Heart left ventricle (tissue), 13 donors: ENCODE measurements at regions not wholly inside any gene's neighbourhood (a gene's known extent, or its start where the extent isn't known, plus 50 kb on each side); places are given as distances from the start of the nearest gene placed in this dataset.

Experiments used
- POLR2A ChIP-seq, 2 donors: fragments of 450-650 bp; IDR thresholded peaks; one replicate each; pipeline ENCODE4 v1.6.1; 2017; ENCODE audit warnings: antibody characterized with exemption in 2 of 2, mild to moderate bottlenecking in 2 of 2, moderate library complexity in 2 of 2
- TF ChIP-seq, protein P1 (sequence below), 12 donors: fragments of 200-600 bp; sonication (generic) in 4 of 12; IDR thresholded peaks; one replicate each; pipeline versions ENCODE4 v1.5.0 to v1.8.0; 2018 to 2022; ENCODE audit warnings: antibody characterized with exemption in 12 of 12, mild to moderate bottlenecking in 5 of 12
- donor health status: ischemic (EF 13 %, LVEDD 7.1; RV severe dilation, severe dysfunction).
- donor health status: DM: no; HTN: yes; CAD: no.
- donor health status: DM: no; HTN: no; CAD: no.
- donor health status: ischemic (EF 25% LVEDD 6.9; RV normal size, moderate dysfunction).
- donor health status: ischemic (EF 25% LVEDD 5.7; RV mildly dilated, moderate dysfunction).
- donor health status: ischemic (EF 35%, LVEDD 5.7; RV mildly dilated, moderate dysfunction).
- donor health status: nonischemic (EF 11% LVEDD 7.7; RV severe dilation, severe dysfunction).
- donor health status: DM: yes; HTN: yes; CAD: no.
- donor health status: PGD.
- donor health status: ischemic (EF 29% LVEDD 5.4; RV normal size, mild dysfunction).
- donor health status: nonischemic (EF 23%, LVEDD 6.1; RV moderate dilation, normal function).

DNA sequence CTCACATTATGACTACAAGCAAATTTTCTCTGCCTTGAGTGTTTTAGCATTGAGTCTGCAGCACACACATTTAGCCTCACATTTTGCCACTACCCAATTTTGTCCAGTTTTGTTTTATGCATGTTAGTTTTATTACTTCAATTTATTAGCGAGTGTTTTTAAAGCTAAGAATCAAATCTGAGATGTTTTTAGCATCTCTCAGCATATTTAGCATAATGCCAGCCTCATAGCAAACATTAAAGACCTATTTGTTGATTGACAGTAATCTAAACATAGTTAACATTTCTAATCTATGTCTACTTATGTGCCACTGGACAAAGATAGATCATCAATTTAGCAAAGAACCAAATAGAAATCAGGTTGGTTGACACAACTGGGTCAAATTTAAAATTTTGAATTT is 94.1 kb upstream of the NXPH2 start:
- TF ChIP-seq, protein P1, sequence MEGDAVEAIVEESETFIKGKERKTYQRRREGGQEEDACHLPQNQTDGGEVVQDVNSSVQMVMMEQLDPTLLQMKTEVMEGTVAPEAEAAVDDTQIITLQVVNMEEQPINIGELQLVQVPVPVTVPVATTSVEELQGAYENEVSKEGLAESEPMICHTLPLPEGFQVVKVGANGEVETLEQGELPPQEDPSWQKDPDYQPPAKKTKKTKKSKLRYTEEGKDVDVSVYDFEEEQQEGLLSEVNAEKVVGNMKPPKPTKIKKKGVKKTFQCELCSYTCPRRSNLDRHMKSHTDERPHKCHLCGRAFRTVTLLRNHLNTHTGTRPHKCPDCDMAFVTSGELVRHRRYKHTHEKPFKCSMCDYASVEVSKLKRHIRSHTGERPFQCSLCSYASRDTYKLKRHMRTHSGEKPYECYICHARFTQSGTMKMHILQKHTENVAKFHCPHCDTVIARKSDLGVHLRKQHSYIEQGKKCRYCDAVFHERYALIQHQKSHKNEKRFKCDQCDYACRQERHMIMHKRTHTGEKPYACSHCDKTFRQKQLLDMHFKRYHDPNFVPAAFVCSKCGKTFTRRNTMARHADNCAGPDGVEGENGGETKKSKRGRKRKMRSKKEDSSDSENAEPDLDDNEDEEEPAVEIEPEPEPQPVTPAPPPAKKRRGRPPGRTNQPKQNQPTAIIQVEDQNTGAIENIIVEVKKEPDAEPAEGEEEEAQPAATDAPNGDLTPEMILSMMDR (IDR thresholded peaks at IDR 0.05), result no peak
- TF ChIP-seq POLR2A (IDR thresholded peaks at IDR 0.05), result no peak
